ENCODE measurements at regions not wholly inside any gene's neighbourhood (a gene's known extent, or its start where the extent isn't known, plus 50 kb on each side); places are given as distances from the start of the nearest gene placed in this dataset.

- H3K9me3 ChIP-seq = no peaks in the 10 kb centered on the region
- peaks cover 27 to 41% of the 10 kb centered on the region in 2 experiments for H3K4me1 ChIP-seq (ENCODE audit: control insufficient read depth in 1 of 2, insufficient read depth in 1 of 2, low read depth in 1 of 2, low read length in 1 of 2)
- H3K4me3 ChIP-seq (ENCODE audit: low read depth in 1 of 2, low read length in 1 of 2) = no peak overlapping the region
- H3K36me3 ChIP-seq = no peaks in the 10 kb centered on the region
- no peak overlapping the region for H3K27ac ChIP-seq
- TF ChIP-seq, protein P1, sequence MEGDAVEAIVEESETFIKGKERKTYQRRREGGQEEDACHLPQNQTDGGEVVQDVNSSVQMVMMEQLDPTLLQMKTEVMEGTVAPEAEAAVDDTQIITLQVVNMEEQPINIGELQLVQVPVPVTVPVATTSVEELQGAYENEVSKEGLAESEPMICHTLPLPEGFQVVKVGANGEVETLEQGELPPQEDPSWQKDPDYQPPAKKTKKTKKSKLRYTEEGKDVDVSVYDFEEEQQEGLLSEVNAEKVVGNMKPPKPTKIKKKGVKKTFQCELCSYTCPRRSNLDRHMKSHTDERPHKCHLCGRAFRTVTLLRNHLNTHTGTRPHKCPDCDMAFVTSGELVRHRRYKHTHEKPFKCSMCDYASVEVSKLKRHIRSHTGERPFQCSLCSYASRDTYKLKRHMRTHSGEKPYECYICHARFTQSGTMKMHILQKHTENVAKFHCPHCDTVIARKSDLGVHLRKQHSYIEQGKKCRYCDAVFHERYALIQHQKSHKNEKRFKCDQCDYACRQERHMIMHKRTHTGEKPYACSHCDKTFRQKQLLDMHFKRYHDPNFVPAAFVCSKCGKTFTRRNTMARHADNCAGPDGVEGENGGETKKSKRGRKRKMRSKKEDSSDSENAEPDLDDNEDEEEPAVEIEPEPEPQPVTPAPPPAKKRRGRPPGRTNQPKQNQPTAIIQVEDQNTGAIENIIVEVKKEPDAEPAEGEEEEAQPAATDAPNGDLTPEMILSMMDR (IDR thresholded peaks at IDR 0.05) = no peak
- H3K27me3 ChIP-seq = no peaks in the 10 kb centered on the region
Observed at GRCh38 chr7:41125343-41125742, 577.5 kb downstream of the INHBA start.

- Histone ChIP-seq H3K9me3 (no peaks in the 10 kb centered on the region), H3K4me3 (ENCODE audit: low read depth in 1 of 2, low read length in 1 of 2) (no peak overlapping the region), H3K4me1 (ENCODE audit: control insufficient read depth in 1 of 2, insufficient read depth in 1 of 2, low read depth in 1 of 2, low read length in 1 of 2) (peaks cover 10 to 21% of the 10 kb centered on the region in 2 experiments), H3K27ac (no peak overlapping the region), H3K27me3 (no peaks in the 10 kb centered on the region), H3K36me3 (no peaks in the 10 kb centered on the region)
- TF ChIP-seq, protein P1 (IDR thresholded peaks at IDR 0.05) = no peak
Observed at GRCh38 chr7:41122256-41122987, 580.5 kb downstream of the INHBA start.

DNA sequence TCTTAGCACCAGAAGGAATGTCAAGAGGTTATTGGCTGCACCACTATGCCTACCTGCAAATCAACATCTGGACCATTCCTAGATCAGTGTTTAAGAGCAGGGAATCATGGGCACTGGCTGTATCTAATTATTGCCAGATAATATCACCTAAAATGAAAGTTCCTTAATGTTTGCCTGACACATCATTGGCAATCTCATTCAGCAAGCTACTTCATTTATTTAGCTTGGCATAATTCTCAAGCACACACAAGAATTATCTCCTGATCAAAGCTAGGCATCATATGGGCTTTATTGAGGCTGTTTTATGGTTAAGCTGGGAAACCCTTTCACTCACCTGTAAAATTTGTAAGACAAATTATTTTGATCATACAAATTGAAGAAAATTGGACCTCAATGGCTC lies 581.7 kb downstream of the INHBA start:
- TF ChIP-seq, protein P1 (IDR thresholded peaks at IDR 0.05) = no peak

DNA sequence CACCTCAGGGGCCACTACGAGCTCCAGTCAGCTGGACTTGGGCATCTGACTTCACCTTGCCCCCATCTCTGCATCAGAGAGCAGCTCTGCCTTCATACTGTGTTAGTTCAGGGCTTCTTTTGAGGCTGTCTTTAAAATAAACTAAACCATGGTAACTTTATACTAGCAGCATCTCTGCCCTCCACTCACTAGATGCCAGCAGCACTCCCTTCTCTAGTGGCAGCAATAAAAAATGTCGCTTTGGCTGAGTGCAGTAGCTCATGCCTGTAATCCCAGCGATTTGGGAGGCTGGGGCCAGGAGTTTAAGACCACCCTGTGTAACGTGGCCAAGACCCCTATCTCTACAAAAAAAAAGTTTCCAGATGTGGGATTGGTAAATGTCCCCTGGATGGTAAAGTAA lies 584.4 kb downstream of the INHBA start:
- H3K27me3 ChIP-seq = no peaks in the 10 kb centered on the region
- H3K36me3 ChIP-seq = no peaks in the 10 kb centered on the region
- TF ChIP-seq, protein P1 (IDR thresholded peaks at IDR 0.05) = no peak
- no peak overlapping the region for H3K4me3 ChIP-seq (ENCODE audit: low read depth in 1 of 2, low read length in 1 of 2)
- peaks cover 10 to 18% of the 10 kb centered on the region in 2 experiments for H3K4me1 ChIP-seq (ENCODE audit: control insufficient read depth in 1 of 2, insufficient read depth in 1 of 2, low read depth in 1 of 2, low read length in 1 of 2)
- no peak overlapping the region for H3K27ac ChIP-seq
- no peaks in the 10 kb centered on the region for H3K9me3 ChIP-seq

More for the DNA sequence above, 581.7 kb downstream of the INHBA start:
- H3K4me3 ChIP-seq (ENCODE audit: low read depth in 1 of 2, low read length in 1 of 2) = no peak overlapping the region
- no peak overlapping the region for H3K27ac ChIP-seq
- H3K4me1 ChIP-seq (ENCODE audit: control insufficient read depth in 1 of 2, insufficient read depth in 1 of 2, low read depth in 1 of 2, low read length in 1 of 2) = peaks cover 10 to 21% of the 10 kb centered on the region in 2 experiments
- H3K36me3 ChIP-seq = no peaks in the 10 kb centered on the region
- H3K9me3 ChIP-seq = no peaks in the 10 kb centered on the region
- H3K27me3 ChIP-seq = no peaks in the 10 kb centered on the region

- Histone ChIP-seq H3K4me3 (ENCODE audit: low read depth in 1 of 2, low read length in 1 of 2) (no peak overlapping the region), H3K27me3 (no peaks in the 10 kb centered on the region), H3K36me3 (no peaks in the 10 kb centered on the region), H3K27ac (no peak overlapping the region), H3K4me1 (ENCODE audit: control insufficient read depth in 1 of 2, insufficient read depth in 1 of 2, low read depth in 1 of 2, low read length in 1 of 2) (peaks cover 0 to 8% of the 10 kb centered on the region in 2 experiments), H3K9me3 (no peaks in the 10 kb centered on the region)
- TF ChIP-seq, protein P1 (IDR thresholded peaks at IDR 0.05) = no peak
Observed at GRCh38 chr7:41117431-41117830, 585.5 kb downstream of the INHBA start.
